HEK293 (cell line): ENCODE measurements at regions not wholly inside any gene's neighbourhood (a gene's known extent, or its start where the extent isn't known, plus 50 kb on each side); places are given as distances from the start of the nearest gene placed in this dataset.

Experiments
- CTCF ChIA-PET: fragments of 350-600 bp; formaldehyde crosslinking; extraction: SDS; loops from one replicate; lab custom pipeline; 2021; ENCODE audit warnings: antibody characterized with exemption; lab: Yijun Ruan, JAX
- POLR2A ChIA-PET: fragments of 300-600 bp; formaldehyde crosslinking; extraction: SDS; loops from one replicate; lab custom pipeline; 2020; ENCODE audit warnings: antibody characterized with exemption, inconsistent platforms; lab: Yijun Ruan, JAX
- H3K27ac ChIP-seq: fragments of 200-500 bp; sonication (Bioruptor generic); 2 replicates; pipeline ENCODE4 v1.5.1; 2014; ENCODE audit warnings: low read depth, low read length, control low read depth, inconsistent platforms; ENCODE audit errors: extremely low read depth
- H3K36me3 ChIP-seq, 2 experiments: fragments of 200-500 bp in 1 of 2; sonication (Bioruptor generic) in 1 of 2; 1 replicate in 1 of 2; 2 replicates in 1 of 2; pipeline ENCODE4 v1.5.1; 2014 to 2017; ENCODE audit warnings: inconsistent platforms in 2 of 2, low read length in 2 of 2; ENCODE audit not compliant: control insufficient read depth in 2 of 2, insufficient read depth in 1 of 2
- H3K4me1 ChIP-seq: fragments of 200-500 bp; sonication (Bioruptor generic); 2 replicates; pipeline ENCODE4 v1.5.1; 2014; ENCODE audit warnings: mild to moderate bottlenecking, low read length, inconsistent platforms; ENCODE audit not compliant: control insufficient read depth, insufficient read depth
- H3K4me3 ChIP-seq: 2 replicates; pipeline ENCODE4 v1.5.1; 2011; ENCODE audit warnings: low read depth, mild to moderate bottlenecking, control low read depth, low read length, moderate library complexity
- H3K9me3 ChIP-seq: fragments of 200-500 bp; sonication (Bioruptor generic); 2 replicates; pipeline ENCODE4 v1.5.1; 2014; ENCODE audit warnings: low read depth, low read length, inconsistent platforms; ENCODE audit not compliant: control insufficient read depth, insufficient read depth
- GLIS2 ChIP-seq: fragments of 450-650 bp; formaldehyde crosslinking; IDR thresholded peaks from 2 replicates; pipeline ENCODE4 v1.5.1; 2016; ENCODE audit warnings: missing biosample characterization, missing genetic modification characterization
- HOXA7 ChIP-seq: sonication (generic); formaldehyde crosslinking; IDR thresholded peaks from 2 replicates; pipeline ENCODE4 v1.8.1; 2022; ENCODE audit warnings: missing genetic modification reagents, borderline replicate concordance
- KLF7 ChIP-seq: fragments of 450-650 bp; formaldehyde crosslinking; IDR thresholded peaks from 2 replicates; pipeline ENCODE4 v1.5.1; 2016; ENCODE audit warnings: missing biosample characterization, missing genetic modification characterization, borderline replicate concordance
- MYNN ChIP-seq: fragments of 450-650 bp; formaldehyde crosslinking; IDR thresholded peaks from 2 replicates; pipeline ENCODE4 v1.5.1; 2016; ENCODE audit warnings: missing biosample characterization, missing genetic modification characterization, borderline replicate concordance
- SALL2 ChIP-seq: fragments of 450-650 bp; formaldehyde crosslinking; IDR thresholded peaks from 2 replicates; pipeline ENCODE4 v1.5.0; 2017; ENCODE audit warnings: missing biosample characterization, mild to moderate bottlenecking, missing genetic modification characterization, borderline replicate concordance
- SETDB1 ChIP-seq: IDR thresholded peaks from one replicate; pipeline ENCODE4 v1.6.1; 2017; ENCODE audit warnings: mild to moderate bottlenecking, low read length, moderate library complexity, mixed read lengths; ENCODE audit not compliant: insufficient read length
- WT1 ChIP-seq: fragments of 450-650 bp; formaldehyde crosslinking; IDR thresholded peaks from 2 replicates; pipeline ENCODE4 v1.5.1; 2016; ENCODE audit warnings: missing biosample characterization, missing genetic modification characterization
- YY2 ChIP-seq: fragments of 450-650 bp; formaldehyde crosslinking; IDR thresholded peaks from 2 replicates; pipeline ENCODE4 v1.5.1; 2016; ENCODE audit warnings: missing biosample characterization, missing genetic modification characterization
- ZBTB17 ChIP-seq: fragments of 450-650 bp; formaldehyde crosslinking; IDR thresholded peaks from 2 replicates; pipeline ENCODE4 v1.5.1; 2016; ENCODE audit warnings: missing biosample characterization, missing genetic modification characterization
- ZNF112 ChIP-seq: fragments of 450-650 bp; formaldehyde crosslinking; IDR thresholded peaks from 2 replicates; pipeline ENCODE4 v1.5.0; 2017; ENCODE audit warnings: missing biosample characterization, missing genetic modification characterization
- ZNF121 ChIP-seq: fragments of 450-650 bp; formaldehyde crosslinking; IDR thresholded peaks from 2 replicates; pipeline ENCODE4 v1.5.1; 2016; ENCODE audit warnings: missing biosample characterization, missing genetic modification characterization
- ZNF140 ChIP-seq: fragments of 450-650 bp; formaldehyde crosslinking; IDR thresholded peaks from 2 replicates; pipeline ENCODE4 v1.5.1; 2016; ENCODE audit warnings: missing biosample characterization, missing genetic modification characterization
- ZNF174 ChIP-seq: fragments of 450-650 bp; formaldehyde crosslinking; IDR thresholded peaks from 2 replicates; pipeline ENCODE4 v1.5.0; 2017; ENCODE audit warnings: missing biosample characterization, mild to moderate bottlenecking, missing genetic modification characterization
- ZNF221 ChIP-seq: fragments of 450-650 bp; formaldehyde crosslinking; IDR thresholded peaks from 2 replicates; pipeline ENCODE4 v1.5.1; 2017; ENCODE audit warnings: missing biosample characterization, missing genetic modification characterization, borderline replicate concordance
- ZNF311 ChIP-seq: fragments of 450-650 bp; formaldehyde crosslinking; IDR thresholded peaks from 2 replicates; pipeline ENCODE4 v1.5.1; 2017; ENCODE audit warnings: missing biosample characterization, missing genetic modification characterization, borderline replicate concordance
- ZNF324 ChIP-seq: fragments of 450-650 bp; formaldehyde crosslinking; IDR thresholded peaks from 2 replicates; pipeline ENCODE4 v1.5.1; 2016; ENCODE audit warnings: missing biosample characterization, missing genetic modification characterization
- ZNF391 ChIP-seq: fragments of 450-650 bp; formaldehyde crosslinking; IDR thresholded peaks from 2 replicates; pipeline ENCODE4 v1.5.1; 2016; ENCODE audit warnings: low read depth, missing biosample characterization, missing genetic modification characterization, borderline replicate concordance
- ZNF658 ChIP-seq: fragments of 450-650 bp; formaldehyde crosslinking; IDR thresholded peaks from 2 replicates; pipeline ENCODE4; 2016; ENCODE audit warnings: missing biosample characterization, missing genetic modification characterization
- ZNF792 ChIP-seq: fragments of 450-650 bp; formaldehyde crosslinking; IDR thresholded peaks from 2 replicates; pipeline ENCODE4 v1.5.1; 2016; ENCODE audit warnings: missing biosample characterization, missing genetic modification characterization
- TF ChIP-seq, protein P1 (sequence below): fragments of 450-650 bp; formaldehyde crosslinking; conservative IDR thresholded peaks from 2 replicates; pipeline ENCODE4 v1.5.1; 2016; ENCODE audit warnings: low read depth, missing biosample characterization, missing genetic modification characterization
- TF ChIP-seq, protein P2 (sequence below): sonication (generic); formaldehyde crosslinking; IDR thresholded peaks from 2 replicates; pipeline ENCODE4 v1.8.1; 2022; ENCODE audit warnings: mild to moderate bottlenecking, moderate library complexity, missing genetic modification reagents
- TF ChIP-seq, protein P3 (sequence below): fragments of 450-650 bp; formaldehyde crosslinking; IDR thresholded peaks from 2 replicates; pipeline ENCODE4 v1.5.1; 2016; ENCODE audit warnings: missing biosample characterization, missing genetic modification characterization
- TF ChIP-seq, protein P4 (sequence below): fragments of 450-650 bp; formaldehyde crosslinking; IDR thresholded peaks from 2 replicates; pipeline ENCODE4 v1.5.1; 2017; ENCODE audit warnings: missing biosample characterization, missing genetic modification characterization
- TF ChIP-seq, protein P5 (sequence below): fragments of 450-650 bp; formaldehyde crosslinking; IDR thresholded peaks from 2 replicates; pipeline ENCODE4 v1.5.1; 2016; ENCODE audit warnings: missing biosample characterization, missing genetic modification characterization

DNA sequence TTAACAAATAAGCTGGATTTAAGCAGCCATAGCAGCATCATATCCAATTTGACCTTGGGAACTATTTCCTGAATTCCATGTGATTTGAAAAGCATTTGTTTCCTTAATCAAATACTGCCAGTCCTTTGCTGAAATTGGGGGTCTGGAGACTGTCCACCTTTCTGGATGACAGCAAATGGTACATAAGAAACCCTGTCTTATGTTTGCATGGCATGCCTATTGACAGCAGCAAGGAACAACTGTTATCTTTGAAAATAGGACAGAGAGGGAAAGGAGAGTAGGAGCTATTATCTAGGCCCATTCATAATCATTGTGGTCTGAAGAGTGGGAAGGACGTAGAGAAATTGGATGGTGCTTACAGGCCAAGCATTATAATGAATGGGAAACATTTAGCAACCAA lies 129.2 kb upstream of the CTNNA2 start:
- ChIA-PET POLR2A (no interaction called here), CTCF (no interaction called here)
- TF ChIP-seq YY2 (no peak), ZNF658 (tag by site-specific recombination) (no peak), SALL2 (no peak), ZNF112 (tag by site-specific recombination) (no peak), ZNF140 (tag by site-specific recombination) (no peak), ZBTB17 (tag by site-specific recombination) (no peak), GLIS2 (tag by site-specific recombination) (no peak), ZNF221 (tag by site-specific recombination) (no peak), ZNF121 (tag by site-specific recombination) (no peak), MYNN (tag by site-specific recombination) (no peak), ZNF391 (tag by site-specific recombination) (no peak), KLF7 (no peak)
- TF ChIP-seq, protein P1, sequence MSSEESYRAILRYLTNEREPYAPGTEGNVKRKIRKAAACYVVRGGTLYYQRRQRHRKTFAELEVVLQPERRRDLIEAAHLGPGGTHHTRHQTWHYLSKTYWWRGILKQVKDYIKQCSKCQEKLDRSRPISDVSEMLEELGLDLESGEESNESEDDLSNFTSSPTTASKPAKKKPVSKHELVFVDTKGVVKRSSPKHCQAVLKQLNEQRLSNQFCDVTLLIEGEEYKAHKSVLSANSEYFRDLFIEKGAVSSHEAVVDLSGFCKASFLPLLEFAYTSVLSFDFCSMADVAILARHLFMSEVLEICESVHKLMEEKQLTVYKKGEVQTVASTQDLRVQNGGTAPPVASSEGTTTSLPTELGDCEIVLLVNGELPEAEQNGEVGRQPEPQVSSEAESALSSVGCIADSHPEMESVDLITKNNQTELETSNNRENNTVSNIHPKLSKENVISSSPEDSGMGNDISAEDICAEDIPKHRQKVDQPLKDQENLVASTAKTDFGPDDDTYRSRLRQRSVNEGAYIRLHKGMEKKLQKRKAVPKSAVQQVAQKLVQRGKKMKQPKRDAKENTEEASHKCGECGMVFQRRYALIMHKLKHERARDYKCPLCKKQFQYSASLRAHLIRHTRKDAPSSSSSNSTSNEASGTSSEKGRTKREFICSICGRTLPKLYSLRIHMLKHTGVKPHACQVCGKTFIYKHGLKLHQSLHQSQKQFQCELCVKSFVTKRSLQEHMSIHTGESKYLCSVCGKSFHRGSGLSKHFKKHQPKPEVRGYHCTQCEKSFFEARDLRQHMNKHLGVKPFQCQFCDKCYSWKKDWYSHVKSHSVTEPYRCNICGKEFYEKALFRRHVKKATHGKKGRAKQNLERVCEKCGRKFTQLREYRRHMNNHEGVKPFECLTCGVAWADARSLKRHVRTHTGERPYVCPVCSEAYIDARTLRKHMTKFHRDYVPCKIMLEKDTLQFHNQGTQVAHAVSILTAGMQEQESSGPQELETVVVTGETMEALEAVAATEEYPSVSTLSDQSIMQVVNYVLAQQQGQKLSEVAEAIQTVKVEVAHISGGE (tag by site-specific recombination): no peak
- TF ChIP-seq, protein P2, sequence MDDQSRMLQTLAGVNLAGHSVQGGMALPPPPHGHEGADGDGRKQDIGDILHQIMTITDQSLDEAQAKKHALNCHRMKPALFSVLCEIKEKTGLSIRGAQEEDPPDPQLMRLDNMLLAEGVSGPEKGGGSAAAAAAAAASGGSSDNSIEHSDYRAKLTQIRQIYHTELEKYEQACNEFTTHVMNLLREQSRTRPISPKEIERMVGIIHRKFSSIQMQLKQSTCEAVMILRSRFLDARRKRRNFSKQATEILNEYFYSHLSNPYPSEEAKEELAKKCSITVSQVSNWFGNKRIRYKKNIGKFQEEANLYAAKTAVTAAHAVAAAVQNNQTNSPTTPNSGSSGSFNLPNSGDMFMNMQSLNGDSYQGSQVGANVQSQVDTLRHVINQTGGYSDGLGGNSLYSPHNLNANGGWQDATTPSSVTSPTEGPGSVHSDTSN (CRISPR knock-in tag): no peak
- TF ChIP-seq, protein P3, sequence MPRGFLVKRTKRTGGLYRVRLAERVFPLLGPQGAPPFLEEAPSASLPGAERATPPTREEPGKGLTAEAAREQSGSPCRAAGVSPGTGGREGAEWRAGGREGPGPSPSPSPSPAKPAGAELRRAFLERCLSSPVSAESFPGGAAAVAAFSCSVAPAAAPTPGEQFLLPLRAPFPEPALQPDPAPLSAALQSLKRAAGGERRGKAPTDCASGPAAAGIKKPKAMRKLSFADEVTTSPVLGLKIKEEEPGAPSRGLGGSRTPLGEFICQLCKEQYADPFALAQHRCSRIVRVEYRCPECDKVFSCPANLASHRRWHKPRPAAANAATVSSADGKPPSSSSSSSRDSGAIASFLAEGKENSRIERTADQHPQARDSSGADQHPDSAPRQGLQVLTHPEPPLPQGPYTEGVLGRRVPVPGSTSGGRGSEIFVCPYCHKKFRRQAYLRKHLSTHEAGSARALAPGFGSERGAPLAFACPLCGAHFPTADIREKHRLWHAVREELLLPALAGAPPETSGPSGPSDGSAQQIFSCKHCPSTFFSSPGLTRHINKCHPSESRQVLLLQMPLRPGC (tag by site-specific recombination): no peak
- TF ChIP-seq, protein P4, sequence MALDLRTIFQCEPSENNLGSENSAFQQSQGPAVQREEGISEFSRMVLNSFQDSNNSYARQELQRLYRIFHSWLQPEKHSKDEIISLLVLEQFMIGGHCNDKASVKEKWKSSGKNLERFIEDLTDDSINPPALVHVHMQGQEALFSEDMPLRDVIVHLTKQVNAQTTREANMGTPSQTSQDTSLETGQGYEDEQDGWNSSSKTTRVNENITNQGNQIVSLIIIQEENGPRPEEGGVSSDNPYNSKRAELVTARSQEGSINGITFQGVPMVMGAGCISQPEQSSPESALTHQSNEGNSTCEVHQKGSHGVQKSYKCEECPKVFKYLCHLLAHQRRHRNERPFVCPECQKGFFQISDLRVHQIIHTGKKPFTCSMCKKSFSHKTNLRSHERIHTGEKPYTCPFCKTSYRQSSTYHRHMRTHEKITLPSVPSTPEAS: no peak
- Histone ChIP-seq H3K4me1 (no peaks in the 10 kb centered on the region), H3K9me3 (no peaks in the 10 kb centered on the region), H3K36me3 (no peaks in the 10 kb centered on the region), H3K4me3 (no peak overlapping the region), H3K27ac (no peak overlapping the region)

DNA sequence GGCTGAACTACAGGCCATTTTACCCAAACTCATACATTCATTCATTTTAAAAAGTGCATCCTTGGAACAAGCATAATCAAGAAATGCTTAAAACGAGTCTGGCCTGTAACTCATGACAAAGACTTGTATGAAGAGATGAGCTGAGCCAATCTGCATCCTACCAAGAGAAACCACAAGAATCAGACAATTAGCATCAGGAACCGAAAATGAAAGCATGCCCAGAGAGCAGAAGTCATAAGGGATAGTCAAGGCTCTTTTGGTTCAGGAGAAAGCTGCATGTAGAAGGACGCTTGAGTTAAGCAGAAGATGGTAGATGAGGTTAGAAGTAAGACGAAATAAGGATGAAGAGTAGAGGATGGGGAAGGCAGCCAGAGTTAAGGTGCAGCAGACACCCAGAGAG lies 137.0 kb upstream of the CTNNA2 start:
- H3K27ac ChIP-seq: no peak overlapping the region
- POLR2A ChIA-PET: no interaction called here
- TF ChIP-seq, protein P5, sequence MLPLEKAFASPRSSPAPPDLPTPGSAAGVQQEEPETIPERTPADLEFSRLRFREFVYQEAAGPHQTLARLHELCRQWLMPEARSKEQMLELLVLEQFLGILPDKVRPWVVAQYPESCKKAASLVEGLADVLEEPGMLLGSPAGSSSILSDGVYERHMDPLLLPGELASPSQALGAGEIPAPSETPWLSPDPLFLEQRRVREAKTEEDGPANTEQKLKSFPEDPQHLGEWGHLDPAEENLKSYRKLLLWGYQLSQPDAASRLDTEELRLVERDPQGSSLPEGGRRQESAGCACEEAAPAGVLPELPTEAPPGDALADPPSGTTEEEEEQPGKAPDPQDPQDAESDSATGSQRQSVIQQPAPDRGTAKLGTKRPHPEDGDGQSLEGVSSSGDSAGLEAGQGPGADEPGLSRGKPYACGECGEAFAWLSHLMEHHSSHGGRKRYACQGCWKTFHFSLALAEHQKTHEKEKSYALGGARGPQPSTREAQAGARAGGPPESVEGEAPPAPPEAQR: no peak
- no peak for TF ChIP-seq KLF7
- no peak for TF ChIP-seq HOXA7
- TF ChIP-seq ZNF324: no peak
- TF ChIP-seq, protein P3 (tag by site-specific recombination): no peak
- no peak for TF ChIP-seq ZNF792 (tag by site-specific recombination)
- no peak for TF ChIP-seq ZNF174 (tag by site-specific recombination)
- no peak for TF ChIP-seq ZNF311 (tag by site-specific recombination)
- TF ChIP-seq WT1 (tag by site-specific recombination): no peak
- TF ChIP-seq SETDB1: no peak
- H3K36me3 ChIP-seq: no peaks in the 10 kb centered on the region
- H3K4me1 ChIP-seq: no peaks in the 10 kb centered on the region
- no peak overlapping the region for H3K4me3 ChIP-seq
- CTCF ChIA-PET: interaction anchor here (0.6 kb wide), 1 partner anchor 12 kb away, joined by 5 read pairs; no protein-coding TSS in a partner anchor
- H3K9me3 ChIP-seq: no peaks in the 10 kb centered on the region
